RWPE2 (cell line): ENCODE measurements at regions not wholly inside any gene's neighbourhood (a gene's known extent, or its start where the extent isn't known, plus 50 kb on each side); places are given as distances from the start of the nearest gene placed in this dataset.
A peak's percentile ranks its signal among the peaks of the same experiment; 100 is the strongest.

Source experiments
- ATAC-seq: fragments of 200-7000 bp; cut with Tn5 transposase; 3 replicates; pipeline ENCODE4 v1.9.1; 2021; ENCODE audit warnings: low read depth
- DNase-seq: peaks from one replicate; pipeline ENCODE4 v3.0.0-alpha.2; 2020; ENCODE audit warnings: low spot score
- H3K27ac ChIP-seq: fragments of 450-650 bp; 2 replicates; pipeline ENCODE4 v1.5.1; 2017; ENCODE audit warnings: mild to moderate bottlenecking; ENCODE audit not compliant: poor library complexity, severe bottlenecking
- H3K27me3 ChIP-seq: fragments of 250-450 bp; sonication (Bioruptor Pico); 2 replicates; pipeline ENCODE4 v1.5.1; 2021; ENCODE audit warnings: mild to moderate bottlenecking, moderate library complexity; ENCODE audit not compliant: insufficient read depth, poor library complexity, severe bottlenecking
- H3K36me3 ChIP-seq: fragments of 250-450 bp; sonication (Bioruptor Pico); 2 replicates; pipeline ENCODE4 v1.5.1; 2020; ENCODE audit warnings: low read depth, mild to moderate bottlenecking, moderate library complexity
- H3K4me1 ChIP-seq: fragments of 250-450 bp; sonication (Bioruptor Pico); 2 replicates; pipeline ENCODE4 v1.5.1; 2021; ENCODE audit warnings: mild to moderate bottlenecking, moderate library complexity; ENCODE audit not compliant: insufficient read depth, poor library complexity, severe bottlenecking
- H3K4me3 ChIP-seq: fragments of 250-450 bp; sonication (Bioruptor Pico); 2 replicates; pipeline ENCODE4 v1.5.1; 2021; ENCODE audit warnings: mild to moderate bottlenecking, moderate library complexity; ENCODE audit not compliant: severe bottlenecking
- H3K9me3 ChIP-seq: fragments of 250-450 bp; sonication (Bioruptor Pico); 2 replicates; pipeline ENCODE4 v1.5.1; 2021; ENCODE audit warnings: mild to moderate bottlenecking, moderate library complexity; ENCODE audit not compliant: severe bottlenecking
- TF ChIP-seq, protein P1 (sequence below): fragments of 450-650 bp; IDR thresholded peaks from one replicate; pipeline ENCODE4 v1.5.1; 2017; ENCODE audit warnings: mild to moderate bottlenecking, moderate library complexity; ENCODE audit not compliant: poor library complexity, severe bottlenecking

DNA sequence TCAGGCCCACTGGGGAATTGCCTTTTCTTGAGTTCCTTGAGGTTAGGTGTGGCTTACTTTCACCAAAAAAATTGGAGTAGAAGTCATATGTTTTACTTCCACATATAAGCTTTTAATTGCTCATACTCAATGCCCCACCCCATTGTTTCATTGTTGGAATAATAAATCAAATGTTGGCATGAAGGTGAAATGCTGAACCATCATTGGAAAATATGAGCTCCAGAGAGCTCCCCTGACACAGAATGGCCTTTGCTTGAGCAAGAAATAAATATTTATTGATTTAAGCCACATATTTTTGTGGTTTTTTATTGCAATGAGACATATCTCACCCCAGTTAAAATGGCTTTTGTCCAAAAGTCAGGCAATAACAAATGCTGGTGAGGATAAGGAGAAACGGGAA, 167.3 kb upstream of the SRD5A2 start:
- H3K36me3 ChIP-seq, result no peaks in the 10 kb centered on the region
- peaks cover 2% of the 10 kb centered on the region for H3K9me3 ChIP-seq
- no peak overlapping the region for H3K27ac ChIP-seq
- no peaks in the 10 kb centered on the region for H3K27me3 ChIP-seq
- no peak overlapping the region for H3K4me3 ChIP-seq
- H3K4me1 ChIP-seq, result no peaks in the 10 kb centered on the region
- TF ChIP-seq, protein P1, sequence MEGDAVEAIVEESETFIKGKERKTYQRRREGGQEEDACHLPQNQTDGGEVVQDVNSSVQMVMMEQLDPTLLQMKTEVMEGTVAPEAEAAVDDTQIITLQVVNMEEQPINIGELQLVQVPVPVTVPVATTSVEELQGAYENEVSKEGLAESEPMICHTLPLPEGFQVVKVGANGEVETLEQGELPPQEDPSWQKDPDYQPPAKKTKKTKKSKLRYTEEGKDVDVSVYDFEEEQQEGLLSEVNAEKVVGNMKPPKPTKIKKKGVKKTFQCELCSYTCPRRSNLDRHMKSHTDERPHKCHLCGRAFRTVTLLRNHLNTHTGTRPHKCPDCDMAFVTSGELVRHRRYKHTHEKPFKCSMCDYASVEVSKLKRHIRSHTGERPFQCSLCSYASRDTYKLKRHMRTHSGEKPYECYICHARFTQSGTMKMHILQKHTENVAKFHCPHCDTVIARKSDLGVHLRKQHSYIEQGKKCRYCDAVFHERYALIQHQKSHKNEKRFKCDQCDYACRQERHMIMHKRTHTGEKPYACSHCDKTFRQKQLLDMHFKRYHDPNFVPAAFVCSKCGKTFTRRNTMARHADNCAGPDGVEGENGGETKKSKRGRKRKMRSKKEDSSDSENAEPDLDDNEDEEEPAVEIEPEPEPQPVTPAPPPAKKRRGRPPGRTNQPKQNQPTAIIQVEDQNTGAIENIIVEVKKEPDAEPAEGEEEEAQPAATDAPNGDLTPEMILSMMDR, result no peak
- no peak for DNase-seq
- ATAC-seq, result no peak

DNA sequence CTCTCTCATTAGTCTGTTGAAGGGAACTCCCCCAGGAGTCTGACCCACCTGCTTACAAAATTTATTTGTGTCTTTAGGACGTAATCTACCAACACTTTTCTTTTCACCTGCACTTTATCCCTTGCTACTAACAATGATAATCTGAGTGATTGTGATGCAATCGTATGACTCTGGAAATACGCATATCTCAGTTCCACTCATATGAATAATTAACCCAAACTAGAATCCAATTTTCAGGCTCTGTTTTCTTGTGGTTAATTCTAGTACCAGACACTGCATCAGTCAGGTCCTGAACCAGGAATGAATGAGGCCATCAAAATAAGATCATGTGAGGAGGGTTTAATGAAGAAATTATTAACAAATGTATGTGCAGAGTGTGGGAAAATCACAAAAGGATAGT, 158.4 kb upstream of the SRD5A2 start:
- Histone ChIP-seq H3K27me3 (no peaks in the 10 kb centered on the region), H3K9me3 (no peaks in the 10 kb centered on the region), H3K27ac (no peak overlapping the region), H3K4me1 (no peaks in the 10 kb centered on the region), H3K4me3 (no peak overlapping the region), H3K36me3 (no peaks in the 10 kb centered on the region)
- no peak for ATAC-seq
- no peak for DNase-seq
- TF ChIP-seq, protein P1, result no peak

DNA sequence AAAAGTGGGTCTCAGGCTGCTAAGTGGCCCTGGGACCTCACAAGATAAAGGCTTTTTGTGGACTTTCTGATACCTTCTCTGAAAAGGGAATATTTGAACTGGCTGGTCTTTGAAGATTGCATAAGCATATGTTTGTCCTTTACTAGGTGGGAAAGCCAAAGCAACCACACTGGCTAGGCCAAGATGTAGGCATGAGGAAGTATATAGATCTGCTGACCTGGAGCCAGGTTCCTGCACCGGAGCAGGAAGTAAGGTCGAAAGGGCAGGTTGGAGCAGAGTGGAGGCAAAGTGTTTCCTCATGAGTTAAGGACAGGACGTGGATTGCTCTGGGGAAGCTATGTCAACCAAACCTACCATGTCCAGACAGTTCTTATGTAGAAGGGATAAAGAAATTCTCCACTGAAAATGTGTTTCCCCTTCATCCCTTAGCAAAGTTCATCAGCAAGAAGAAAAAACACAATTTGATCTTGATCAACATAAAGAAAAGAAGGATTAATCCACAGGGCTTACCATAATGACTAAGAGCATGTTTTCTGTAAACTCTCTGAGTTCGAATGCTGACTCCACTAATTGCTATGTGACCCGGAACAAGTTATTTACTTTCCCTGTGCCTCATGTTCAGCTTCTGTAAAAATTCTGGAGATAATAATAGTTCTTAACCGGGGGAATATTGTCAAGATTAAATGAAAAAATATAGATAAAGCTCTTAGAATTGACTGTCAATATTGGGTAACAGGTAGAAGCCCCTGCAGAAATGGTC, 156.1 kb upstream of the SRD5A2 start:
- Histone ChIP-seq H3K36me3 (no peaks in the 10 kb centered on the region), H3K4me3 (no peak overlapping the region), H3K4me1 (no peaks in the 10 kb centered on the region), H3K9me3 (no peaks in the 10 kb centered on the region), H3K27me3 (no peaks in the 10 kb centered on the region), H3K27ac (no peak overlapping the region)
- TF ChIP-seq, protein P1, result no peak
- no peak for DNase-seq
- no peak for ATAC-seq

DNA sequence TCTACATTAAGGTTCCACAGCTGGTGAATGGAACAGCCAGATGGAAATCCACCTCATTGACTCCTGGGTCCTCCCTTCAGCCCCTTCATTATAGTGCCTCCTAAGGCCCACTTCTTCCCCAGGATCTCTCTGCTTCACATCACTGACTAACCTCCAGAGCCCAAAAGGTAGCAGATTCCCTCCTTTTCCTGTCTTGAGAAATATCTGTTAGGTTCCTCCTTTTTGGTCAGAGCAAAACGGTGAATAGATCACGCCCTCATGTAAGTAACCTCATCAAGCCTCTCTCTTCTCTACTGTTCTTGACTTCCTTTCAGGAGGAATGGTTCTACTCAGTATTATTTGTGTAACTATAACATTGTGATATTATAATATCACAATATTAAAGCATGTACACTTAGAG, 155.0 kb upstream of the SRD5A2 start:
- no peaks in the 10 kb centered on the region for H3K36me3 ChIP-seq
- H3K9me3 ChIP-seq, result no peaks in the 10 kb centered on the region
- H3K27ac ChIP-seq, result no peak overlapping the region
- ATAC-seq, result no peak
- H3K27me3 ChIP-seq, result no peaks in the 10 kb centered on the region
- no peak for DNase-seq
- no peak overlapping the region for H3K4me3 ChIP-seq
- TF ChIP-seq, protein P1, result no peak
- no peaks in the 10 kb centered on the region for H3K4me1 ChIP-seq

DNA sequence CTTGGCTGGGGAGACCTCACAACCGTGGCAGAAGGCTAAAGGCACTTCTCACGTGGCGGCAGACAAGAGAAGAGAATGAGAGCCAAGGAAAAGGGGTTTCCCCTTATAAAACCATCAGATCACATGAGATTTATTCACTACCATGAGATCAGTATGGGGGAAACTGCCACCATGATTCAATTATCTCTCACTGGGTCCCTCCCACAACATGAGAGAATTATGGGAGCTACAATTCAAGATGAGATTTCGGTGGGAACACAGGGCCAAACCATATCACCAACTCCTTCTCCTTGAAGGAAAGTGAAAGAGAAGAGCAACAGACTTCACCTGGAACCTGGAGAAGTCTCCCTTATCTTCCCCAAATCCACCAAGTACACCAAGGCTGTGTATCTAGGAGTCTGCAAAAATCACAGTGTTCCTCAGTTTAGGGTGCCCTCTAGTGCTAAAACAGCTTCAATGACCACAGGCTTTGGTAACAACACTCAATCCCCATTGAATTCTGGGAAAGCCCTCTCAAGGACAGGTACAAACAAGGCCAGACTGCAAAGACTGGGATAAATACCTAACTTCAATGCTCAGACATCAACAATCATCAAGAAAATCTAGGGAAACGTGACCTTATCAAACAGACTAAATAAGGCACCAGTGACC, 148.8 kb upstream of the SRD5A2 start:
- DNase-seq (no peak), ATAC-seq (peak; percentile 88)
- no peak overlapping the region for H3K4me3 ChIP-seq
- TF ChIP-seq, protein P1, result peak; percentile 82
- no peak overlapping the region for H3K27ac ChIP-seq
- H3K9me3 ChIP-seq, result no peaks in the 10 kb centered on the region
- H3K36me3 ChIP-seq, result no peaks in the 10 kb centered on the region
- H3K27me3 ChIP-seq, result no peaks in the 10 kb centered on the region
- no peaks in the 10 kb centered on the region for H3K4me1 ChIP-seq
